ENCODE measurements at regions not wholly inside any gene's neighbourhood (a gene's known extent, or its start where the extent isn't known, plus 50 kb on each side); places are given as distances from the start of the nearest gene placed in this dataset.

- TF ChIP-seq CTCF (IDR thresholded peaks at IDR 0.05; ENCODE audit: extremely low read depth in 1 of 2, insufficient read depth in 1 of 2, low read depth in 1 of 2, low read length in 2 of 2) (no peak), POLR2AphosphoS5 (IDR thresholded peaks at IDR 0.05; ENCODE audit: insufficient read depth, low read depth, low read length) (no peak), POLR2A (IDR thresholded peaks at IDR 0.05; ENCODE audit: low read depth, low read length) (no peak)
Observed at GRCh38 chr2:67614454-67614853, 217.3 kb downstream of the ETAA1 start.
